ENCODE measurements at regions not wholly inside any gene's neighbourhood (a gene's known extent, or its start where the extent isn't known, plus 50 kb on each side); places are given as distances from the start of the nearest gene placed in this dataset.

DNA sequence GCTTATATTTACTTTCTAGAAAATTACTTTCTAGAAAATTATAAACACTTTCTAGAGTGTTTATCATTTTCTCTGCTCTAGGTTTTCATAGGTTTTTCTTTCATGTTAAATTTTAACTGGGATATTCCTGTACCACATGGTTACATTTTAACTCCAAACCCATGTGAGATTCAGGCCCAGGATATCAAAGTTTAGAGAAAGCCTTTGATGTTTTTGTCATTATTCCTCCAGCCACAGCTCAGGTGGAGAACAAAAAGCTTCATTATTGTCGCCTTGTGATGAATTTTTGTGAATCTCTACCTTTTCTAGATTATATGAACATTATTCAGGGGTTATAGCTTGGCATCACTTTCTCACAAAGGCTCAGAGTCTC lies 816.0 kb downstream of the SQOR start:
- no peak for TF ChIP-seq TCF12 (IDR thresholded peaks at IDR 0.05; ENCODE audit: low read depth)
- no peak for TF ChIP-seq CREB1 (IDR thresholded peaks at IDR 0.05; ENCODE audit: low read depth)
- TF ChIP-seq USF1 (IDR thresholded peaks at IDR 0.05), result no peak
- TF ChIP-seq, protein P1, sequence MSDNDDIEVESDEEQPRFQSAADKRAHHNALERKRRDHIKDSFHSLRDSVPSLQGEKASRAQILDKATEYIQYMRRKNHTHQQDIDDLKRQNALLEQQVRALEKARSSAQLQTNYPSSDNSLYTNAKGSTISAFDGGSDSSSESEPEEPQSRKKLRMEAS (IDR thresholded peaks at IDR 0.05), result no peak
- TF ChIP-seq EP300 (IDR thresholded peaks at IDR 0.05; ENCODE audit: borderline replicate concordance), result no peak
- TF ChIP-seq YY1 (IDR thresholded peaks at IDR 0.05; ENCODE audit: low read depth), result no peak
- TF ChIP-seq EGR1 (IDR thresholded peaks at IDR 0.05), result no peak
- no peak for TF ChIP-seq FOXM1 (IDR thresholded peaks at IDR 0.05; ENCODE audit: borderline replicate concordance, low read depth)
- no peak for TF ChIP-seq REST (IDR thresholded peaks at IDR 0.05; ENCODE audit: low read depth)
- no peak for TF ChIP-seq ZBTB7A (IDR thresholded peaks at IDR 0.05; ENCODE audit: low read depth)
- TF ChIP-seq TAF1 (IDR thresholded peaks at IDR 0.05; ENCODE audit: low read depth), result no peak
- TF ChIP-seq NFIC (IDR thresholded peaks at IDR 0.05), result no peak
- no peak for TF ChIP-seq CEBPB (IDR thresholded peaks at IDR 0.05)
- no peak for TF ChIP-seq RAD21 (IDR thresholded peaks at IDR 0.05; ENCODE audit: low read depth)
